ENCODE measurements at regions not wholly inside any gene's neighbourhood (a gene's known extent, or its start where the extent isn't known, plus 50 kb on each side); places are given as distances from the start of the nearest gene placed in this dataset.
"Not testable (repeated sequence)": the region's sequence is repeated elsewhere in the genome, so short reads cannot be mapped to it uniquely, and the experiment has no call there.

- no peak for DNase-seq
Measured at GRCh38 chr2:430291-431040, 142.6 kb upstream of the ALKAL2 start.

GRCh38 chr2:429575-430254 lies 141.8 kb upstream of the ALKAL2 start:
- no peak for DNase-seq

- no peak for DNase-seq
Measured at GRCh38 chr2:429142-429541, 141.3 kb upstream of the ALKAL2 start.

GRCh38 chr2:428591-428990 lies 140.7 kb upstream of the ALKAL2 start:
- DNase-seq: no peak

- not testable (repeated sequence) for DNase-seq
Measured at GRCh38 chr2:426696-427095, 138.8 kb upstream of the ALKAL2 start.

GRCh38 chr2:425947-426346 lies 138.1 kb upstream of the ALKAL2 start:
- no peak for DNase-seq

GRCh38 chr2:425243-425642 lies 137.4 kb upstream of the ALKAL2 start:
- no peak for DNase-seq

GRCh38 chr2:424306-425171 lies 136.6 kb upstream of the ALKAL2 start:
- no peak for DNase-seq

- DNase-seq: no peak
Measured at GRCh38 chr2:423479-423878, 135.6 kb upstream of the ALKAL2 start.

- no peak for DNase-seq
Measured at GRCh38 chr2:422676-423435, 135.0 kb upstream of the ALKAL2 start.

GRCh38 chr2:421406-421805 lies 133.5 kb upstream of the ALKAL2 start:
- DNase-seq: no peak

GRCh38 chr2:419687-420317 lies 131.9 kb upstream of the ALKAL2 start:
- no peak for DNase-seq

- no peak for DNase-seq
Measured at GRCh38 chr2:417662-418061, 129.8 kb upstream of the ALKAL2 start.

- DNase-seq: no peak
Measured at GRCh38 chr2:417006-417405, 129.1 kb upstream of the ALKAL2 start.

GRCh38 chr2:415986-416610 lies 128.2 kb upstream of the ALKAL2 start:
- DNase-seq: no peak

- no peak for DNase-seq
Measured at GRCh38 chr2:409523-409922, 121.6 kb upstream of the ALKAL2 start.

GRCh38 chr2:407630-408029 lies 119.7 kb upstream of the ALKAL2 start:
- no peak for DNase-seq

GRCh38 chr2:406876-407275 lies 119.0 kb upstream of the ALKAL2 start:
- no peak for DNase-seq

GRCh38 chr2:406231-406630 lies 118.3 kb upstream of the ALKAL2 start:
- DNase-seq: no peak

GRCh38 chr2:404581-404980 lies 116.7 kb upstream of the ALKAL2 start:
- DNase-seq: no peak

Measured in anterior cingulate cortex (tissue), 58 donors.